CD4-positive, alpha-beta T cell (primary cell): ENCODE measurements at regions not wholly inside any gene's neighbourhood (a gene's known extent, or its start where the extent isn't known, plus 50 kb on each side); places are given as distances from the start of the nearest gene placed in this dataset.

Source experiments
- ATAC-seq: fragments of 200-7000 bp; cut with Tn5 transposase; one replicate; pipeline ENCODE4 v1.10.0; 2022; ENCODE audit warnings: mild to moderate bottlenecking; ENCODE audit not compliant: poor library complexity
- CTCF ChIA-PET: fragments of 350-600 bp; sonication (Branson Sonifier 250); formaldehyde crosslinking; loops from one replicate; lab custom pipeline; 2021; ENCODE audit warnings: antibody characterized with exemption, inconsistent platforms; lab: Charles Lee
- POLR2A ChIA-PET: fragments of 350-600 bp; sonication (Branson Sonifier 250); formaldehyde crosslinking; loops from one replicate; lab custom pipeline; 2021; ENCODE audit warnings: antibody characterized with exemption, inconsistent platforms; lab: Charles Lee
- DNase-seq, 14 experiments: peaks; one replicate each; pipeline ENCODE4 v3.0.0-alpha.2; 2013 to 2020; ENCODE audit warnings: mixed read lengths in 2 of 14
- H3K27ac ChIP-seq, 2 donors: one replicate each; pipeline versions ENCODE4 v1.5.1 to v1.7.0; 2013; ENCODE audit warnings: low read length in 2 of 2, low read depth in 1 of 2, mild to moderate bottlenecking in 1 of 2
- H3K27me3 ChIP-seq, 2 experiments: 1 replicate in 1 of 2; 2 replicates in 1 of 2; pipeline versions ENCODE4 v1.6.1 to v1.7.0; 2013; ENCODE audit warnings: low read length in 2 of 2, control low read depth in 1 of 2, mild to moderate bottlenecking in 1 of 2, moderate library complexity in 1 of 2; ENCODE audit not compliant: insufficient read depth in 2 of 2, control insufficient read depth in 1 of 2
- H3K36me3 ChIP-seq: one replicate; pipeline ENCODE4 v1.6.1; 2013; ENCODE audit warnings: low read length, control low read depth; ENCODE audit not compliant: insufficient read depth
- H3K4me1 ChIP-seq: one replicate; pipeline ENCODE4 v1.6.1; 2013; ENCODE audit warnings: low read length, control low read depth; ENCODE audit not compliant: insufficient read depth
- H3K4me3 ChIP-seq: one replicate; pipeline ENCODE4 v1.5.1; 2013; ENCODE audit warnings: mild to moderate bottlenecking, low read length, moderate library complexity
- H3K9me3 ChIP-seq, 2 experiments: 1 replicate in 1 of 2; 2 replicates in 1 of 2; pipeline versions ENCODE4 v1.6.1 to v1.7.0; 2013; ENCODE audit warnings: low read length in 2 of 2, mild to moderate bottlenecking in 2 of 2, control low read depth in 1 of 2, moderate library complexity in 1 of 2; ENCODE audit not compliant: control insufficient read depth in 1 of 2, insufficient read depth in 1 of 2
- H3K27ac Mint-ChIP-seq: one replicate; pipeline ENCODE4 v1.8.0; 2020; ENCODE audit warnings: mixed read lengths
- H3K27me3 Mint-ChIP-seq: one replicate; pipeline ENCODE4 v1.8.0; 2021; ENCODE audit warnings: mixed read lengths
- H3K36me3 Mint-ChIP-seq: one replicate; pipeline ENCODE4 v1.8.0; 2021; ENCODE audit warnings: low read depth, mixed read lengths
- H3K4me1 Mint-ChIP-seq: one replicate; pipeline ENCODE4 v1.8.0; 2021; ENCODE audit warnings: low read depth, mixed read lengths
- H3K4me3 Mint-ChIP-seq: one replicate; pipeline ENCODE4 v1.8.0; 2020; ENCODE audit warnings: mild to moderate bottlenecking, mixed read lengths
- H3K9me3 Mint-ChIP-seq: one replicate; pipeline ENCODE4 v1.8.0; 2020; ENCODE audit warnings: mixed read lengths
- CTCF ChIP-seq: fragments of 200-600 bp; IDR thresholded peaks from one replicate; pipeline ENCODE4 v1.8.0; 2022; ENCODE audit warnings: antibody characterized with exemption, mild to moderate bottlenecking
- intact Hi-C, 2 experiments: fragments of 100-400 bp; cut with DNase I in 1 of 2; cut with micrococcal nuclease in 1 of 2; formaldehyde crosslinking; loops; one replicate each; pipeline versions ENCODE4 v1.15.1 to v1.9.0; 2023 to 2025; cut with DNase I, micrococcal nuclease

GRCh38 chr4:184952522-184952921 lies 65.8 kb upstream of the HELT start:
- no peaks in the 10 kb centered on the region for H3K4me1 ChIP-seq
- Mint-ChIP-seq H3K27me3 (peaks cover 26% of the 10 kb centered on the region), H3K4me3 (no peak overlapping the region), H3K27ac (no peak overlapping the region), H3K36me3 (no peaks in the 10 kb centered on the region), H3K9me3 (no peaks in the 10 kb centered on the region), H3K4me1 (no peaks in the 10 kb centered on the region)
- ChIA-PET POLR2A (no interaction called here), CTCF (no interaction called here)
- no peak for TF ChIP-seq CTCF
- H3K9me3 ChIP-seq: peaks cover 0 to 3% of the 10 kb centered on the region in 2 experiments
- H3K27ac ChIP-seq: no peak overlapping the region
- intact Hi-C loops: no loop called here
- DNase-seq: no peak
- peaks cover 3 to 15% of the 10 kb centered on the region in 2 experiments for H3K27me3 ChIP-seq
- H3K4me3 ChIP-seq: no peak overlapping the region
- ATAC-seq: no peak
- H3K36me3 ChIP-seq: no peaks in the 10 kb centered on the region

- no peak overlapping the region for H3K4me3 Mint-ChIP-seq
- H3K27ac Mint-ChIP-seq: no peak overlapping the region
- H3K27ac ChIP-seq: no peak overlapping the region
- peaks cover 20% of the 10 kb centered on the region for H3K27me3 Mint-ChIP-seq
- no peak for ATAC-seq
- DNase-seq: no peak
- intact Hi-C loops: no loop called here
- ChIA-PET CTCF (no interaction called here), POLR2A (no interaction called here)
- H3K4me3 ChIP-seq: no peak overlapping the region
- TF ChIP-seq CTCF: no peak
- H3K4me1 Mint-ChIP-seq: peaks cover 5% of the 10 kb centered on the region
- H3K9me3 ChIP-seq: peaks cover 0 to 3% of the 10 kb centered on the region in 2 experiments
- H3K36me3 ChIP-seq: no peaks in the 10 kb centered on the region
- H3K27me3 ChIP-seq: peaks cover 3 to 12% of the 10 kb centered on the region in 2 experiments
- no peaks in the 10 kb centered on the region for H3K36me3 Mint-ChIP-seq
- no peaks in the 10 kb centered on the region for H3K4me1 ChIP-seq
- no peaks in the 10 kb centered on the region for H3K9me3 Mint-ChIP-seq
Measured at GRCh38 chr4:184953421-184953945, 64.8 kb upstream of the HELT start.

- Histone ChIP-seq H3K4me3 (no peak overlapping the region), H3K27me3 (peaks cover 3 to 12% of the 10 kb centered on the region in 2 experiments), H3K9me3 (peaks cover 0 to 3% of the 10 kb centered on the region in 2 experiments), H3K36me3 (no peaks in the 10 kb centered on the region), H3K4me1 (no peaks in the 10 kb centered on the region), H3K27ac (no peak overlapping the region)
- ChIA-PET POLR2A (no interaction called here), CTCF (no interaction called here)
- intact Hi-C loops: no loop called here
- no peak for TF ChIP-seq CTCF
- no peak overlapping the region for H3K4me3 Mint-ChIP-seq
- peaks cover 16% of the 10 kb centered on the region for H3K27me3 Mint-ChIP-seq
- no peak overlapping the region for H3K27ac Mint-ChIP-seq
- H3K36me3 Mint-ChIP-seq: no peaks in the 10 kb centered on the region
- ATAC-seq (no peak), DNase-seq (no peak)
- peaks cover 6% of the 10 kb centered on the region for H3K4me1 Mint-ChIP-seq
- no peaks in the 10 kb centered on the region for H3K9me3 Mint-ChIP-seq
Measured at GRCh38 chr4:184953971-184954370, 64.3 kb upstream of the HELT start.
